ENCODE measurements at regions not wholly inside any gene's neighbourhood (a gene's known extent, or its start where the extent isn't known, plus 50 kb on each side); places are given as distances from the start of the nearest gene placed in this dataset.
A peak's percentile ranks its signal among the peaks of the same experiment; 100 is the strongest.

DNA sequence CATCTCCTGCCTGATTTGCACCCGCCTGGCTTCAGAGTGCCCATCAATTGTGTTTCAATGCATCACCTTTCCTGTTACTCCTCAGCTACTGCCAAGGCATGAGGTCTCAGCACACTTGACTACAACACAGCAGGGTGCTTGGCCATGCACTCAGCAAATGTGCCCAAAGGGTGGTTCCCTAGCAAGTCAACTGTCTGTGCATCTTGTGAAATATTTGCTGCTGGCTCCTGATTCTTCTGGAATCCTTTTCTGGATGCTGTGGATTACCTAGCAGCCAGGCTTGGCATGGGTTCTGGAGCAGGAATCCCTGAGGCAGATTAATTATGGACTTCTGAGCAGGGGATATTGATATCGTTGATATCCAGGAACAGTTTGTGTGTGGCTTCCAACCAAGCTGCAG lies 662.6 kb upstream of the MGMT start:
- TF ChIP-seq, protein P1, sequence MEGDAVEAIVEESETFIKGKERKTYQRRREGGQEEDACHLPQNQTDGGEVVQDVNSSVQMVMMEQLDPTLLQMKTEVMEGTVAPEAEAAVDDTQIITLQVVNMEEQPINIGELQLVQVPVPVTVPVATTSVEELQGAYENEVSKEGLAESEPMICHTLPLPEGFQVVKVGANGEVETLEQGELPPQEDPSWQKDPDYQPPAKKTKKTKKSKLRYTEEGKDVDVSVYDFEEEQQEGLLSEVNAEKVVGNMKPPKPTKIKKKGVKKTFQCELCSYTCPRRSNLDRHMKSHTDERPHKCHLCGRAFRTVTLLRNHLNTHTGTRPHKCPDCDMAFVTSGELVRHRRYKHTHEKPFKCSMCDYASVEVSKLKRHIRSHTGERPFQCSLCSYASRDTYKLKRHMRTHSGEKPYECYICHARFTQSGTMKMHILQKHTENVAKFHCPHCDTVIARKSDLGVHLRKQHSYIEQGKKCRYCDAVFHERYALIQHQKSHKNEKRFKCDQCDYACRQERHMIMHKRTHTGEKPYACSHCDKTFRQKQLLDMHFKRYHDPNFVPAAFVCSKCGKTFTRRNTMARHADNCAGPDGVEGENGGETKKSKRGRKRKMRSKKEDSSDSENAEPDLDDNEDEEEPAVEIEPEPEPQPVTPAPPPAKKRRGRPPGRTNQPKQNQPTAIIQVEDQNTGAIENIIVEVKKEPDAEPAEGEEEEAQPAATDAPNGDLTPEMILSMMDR (IDR thresholded peaks at IDR 0.05; ENCODE audit: insufficient read depth, low read depth, low read length, missing control alignments) = no peak
- H3K4me3 ChIP-seq (ENCODE audit: low read depth, low read length) = no peak overlapping the region
- no peak for DNase-seq (ENCODE audit: low read depth)

DNA sequence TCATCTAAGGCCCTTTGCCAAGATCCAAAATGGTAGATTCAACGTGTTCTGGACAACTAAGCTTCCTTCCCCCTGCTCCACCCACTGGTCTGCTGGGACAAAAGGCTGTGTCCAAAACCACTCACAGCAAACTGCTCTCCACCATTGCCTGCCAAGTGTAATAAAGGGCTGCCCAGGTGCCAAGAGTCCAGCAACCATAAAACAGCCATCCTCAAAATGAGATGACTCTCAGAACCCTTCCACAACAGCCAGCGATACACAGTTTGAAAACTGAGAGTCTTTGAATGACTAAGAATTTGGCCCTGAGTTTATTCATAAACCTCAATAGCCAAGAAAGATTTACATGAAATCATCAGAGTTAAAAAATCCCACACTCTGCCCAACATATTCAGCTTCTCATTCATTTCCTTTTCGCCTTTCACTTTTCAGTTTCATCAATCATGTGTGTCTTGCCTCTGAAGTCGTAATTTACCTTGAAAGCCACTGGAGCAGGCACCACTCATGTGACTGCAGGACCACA lies 658.1 kb upstream of the MGMT start:
- DNase-seq (ENCODE audit: low read depth) = peak; percentile 21
- TF ChIP-seq, protein P1 (IDR thresholded peaks at IDR 0.05; ENCODE audit: insufficient read depth, low read depth, low read length, missing control alignments) = no peak
- no peak overlapping the region for H3K4me3 ChIP-seq (ENCODE audit: low read depth, low read length)

DNA sequence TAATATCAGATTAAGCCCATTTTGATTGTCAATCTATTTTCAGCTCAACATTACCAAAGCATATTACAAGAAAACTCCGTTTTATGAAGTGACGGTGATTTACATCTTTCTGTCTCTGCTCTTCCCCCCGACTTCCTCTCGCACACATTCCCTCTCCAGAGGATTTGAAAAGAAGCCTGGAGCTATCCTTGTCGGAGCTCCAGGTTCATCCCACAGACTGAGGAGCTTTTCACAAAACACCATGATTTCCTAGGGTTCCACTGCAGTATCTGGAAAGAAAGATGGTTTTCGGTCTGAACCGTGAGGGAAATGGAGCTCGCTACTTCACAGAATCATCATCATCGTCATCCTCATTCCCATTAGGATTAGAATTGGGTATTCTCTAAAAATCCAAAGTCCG lies 655.5 kb upstream of the MGMT start:
- DNase-seq (ENCODE audit: low read depth) = no peak
- TF ChIP-seq, protein P1 (IDR thresholded peaks at IDR 0.05; ENCODE audit: insufficient read depth, low read depth, low read length, missing control alignments) = no peak
- no peak overlapping the region for H3K4me3 ChIP-seq (ENCODE audit: low read depth, low read length)

DNA sequence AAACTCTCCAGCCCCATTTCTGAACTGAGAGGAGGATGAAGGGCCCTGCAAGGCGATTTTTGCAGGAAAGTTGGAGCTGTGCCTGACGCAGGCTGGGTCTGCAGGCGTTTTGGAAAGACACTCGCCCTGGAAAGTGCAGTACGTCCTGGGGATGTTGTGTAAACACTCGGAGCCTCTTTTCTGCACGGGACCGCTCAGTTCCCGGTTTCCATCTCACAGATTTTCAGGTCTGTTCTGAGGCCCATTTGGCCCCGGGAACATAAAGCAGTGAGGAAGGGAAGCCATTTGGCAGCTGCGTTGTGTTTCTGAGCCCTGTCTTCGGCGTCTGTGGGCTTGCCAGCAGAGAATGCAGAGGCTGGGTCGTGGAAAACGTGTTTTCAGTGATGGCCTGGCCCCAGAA lies 655.0 kb upstream of the MGMT start:
- DNase-seq (ENCODE audit: low read depth) = no peak
- TF ChIP-seq, protein P1 (IDR thresholded peaks at IDR 0.05; ENCODE audit: insufficient read depth, low read depth, low read length, missing control alignments) = no peak
- no peak overlapping the region for H3K4me3 ChIP-seq (ENCODE audit: low read depth, low read length)

DNA sequence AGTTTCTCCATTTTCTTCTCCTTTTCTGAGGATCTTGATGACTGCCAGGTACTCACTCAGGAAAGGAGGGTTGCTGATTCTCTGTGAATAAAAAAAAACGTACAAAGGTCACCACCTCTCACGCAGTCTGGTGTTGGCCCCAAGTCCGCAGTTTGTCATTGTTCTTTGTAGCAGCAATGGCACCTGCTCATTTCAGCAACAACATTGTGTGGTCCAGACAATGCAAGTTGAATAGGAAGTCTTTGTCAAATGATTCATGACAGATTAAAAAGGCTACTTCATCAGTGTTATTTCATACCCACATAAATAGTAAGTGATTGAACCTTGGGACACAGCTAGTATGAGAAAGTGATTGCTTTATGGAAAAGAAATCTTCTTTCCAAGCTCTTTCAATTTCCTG lies 653.5 kb upstream of the MGMT start:
- DNase-seq (ENCODE audit: low read depth) = no peak
- TF ChIP-seq, protein P1 (IDR thresholded peaks at IDR 0.05; ENCODE audit: insufficient read depth, low read depth, low read length, missing control alignments) = no peak

DNA sequence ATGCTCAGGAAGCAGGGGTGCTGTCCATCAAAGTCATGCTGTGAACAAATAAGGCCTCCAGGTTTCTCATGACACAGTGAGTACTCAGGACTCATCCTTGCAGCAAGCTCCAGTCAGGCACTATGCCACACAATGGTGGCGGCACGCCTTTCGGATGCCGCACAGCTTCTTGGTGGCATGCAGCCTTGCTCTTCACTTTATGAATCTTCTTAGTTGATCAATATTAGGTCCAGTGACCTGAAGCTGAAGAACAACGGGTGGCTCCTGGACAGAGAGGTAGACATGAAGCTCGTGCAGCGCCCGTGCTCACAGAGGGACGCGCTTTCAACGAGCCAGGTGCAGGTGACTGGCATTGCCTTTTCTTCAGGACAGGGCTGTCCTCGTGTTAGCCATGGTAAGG lies 653.0 kb upstream of the MGMT start:
- no peak overlapping the region for H3K4me3 ChIP-seq (ENCODE audit: low read depth, low read length)
- no peak for DNase-seq (ENCODE audit: low read depth)
- TF ChIP-seq, protein P1 (IDR thresholded peaks at IDR 0.05; ENCODE audit: insufficient read depth, low read depth, low read length, missing control alignments) = no peak

More for the DNA sequence above, 653.5 kb upstream of the MGMT start:
- no peak overlapping the region for H3K4me3 ChIP-seq (ENCODE audit: low read depth, low read length)

DNA sequence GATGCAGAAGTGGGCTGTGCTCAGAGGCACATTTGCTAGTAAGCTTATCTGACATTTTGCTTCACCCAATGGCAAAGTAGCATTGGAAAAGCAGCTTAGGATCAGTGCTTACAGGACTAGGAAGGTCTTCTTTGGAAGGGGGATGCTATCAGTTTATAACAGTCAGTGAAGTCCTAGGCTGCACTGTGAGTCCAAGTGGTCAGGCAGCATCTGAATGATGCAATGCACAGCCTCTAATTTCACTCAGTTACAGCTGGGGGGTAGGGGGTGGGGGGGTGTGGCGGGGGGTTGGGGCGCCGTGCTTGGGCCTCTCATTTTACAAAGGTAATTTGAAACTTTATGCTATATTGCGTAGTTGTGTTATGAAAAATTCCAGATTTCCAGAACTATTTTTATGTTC lies 652.3 kb upstream of the MGMT start:
- TF ChIP-seq, protein P1 (IDR thresholded peaks at IDR 0.05; ENCODE audit: insufficient read depth, low read depth, low read length, missing control alignments) = no peak
- DNase-seq (ENCODE audit: low read depth) = no peak
- no peak overlapping the region for H3K4me3 ChIP-seq (ENCODE audit: low read depth, low read length)

Data from GM12865 (cell line).